Neural cell (in vitro differentiated cells): ENCODE measurements at regions not wholly inside any gene's neighbourhood (a gene's known extent, or its start where the extent isn't known, plus 50 kb on each side); places are given as distances from the start of the nearest gene placed in this dataset.

Source experiments
- H2AFZ ChIP-seq: fragments of 200-600, 300-800 bp; sonication (generic), shearing (Covaris generic); 2 replicates; pipeline ENCODE4 v1.6.0; 2014; ENCODE audit warnings: low read depth, mild to moderate bottlenecking, antibody characterized with exemption, low read length, moderate library complexity
- H3F3A ChIP-seq: fragments of 200-600 bp; shearing (Covaris generic); 2 replicates; pipeline ENCODE4 v1.6.1; 2016; ENCODE audit warnings: mild to moderate bottlenecking, moderate library complexity, mixed read lengths, antibody characterized with exemption, low read length; ENCODE audit not compliant: insufficient read depth, poor library complexity, severe bottlenecking
- H3K27ac ChIP-seq: fragments of 200-600, 300-800 bp; sonication (generic), shearing (Covaris generic); 2 replicates; pipeline ENCODE4 v1.5.1; 2014; ENCODE audit warnings: mild to moderate bottlenecking, low read length, moderate library complexity
- H3K27me3 ChIP-seq: fragments of 300-800, 200-600 bp; sonication (generic), shearing (Covaris generic); 2 replicates; pipeline ENCODE4 v1.6.0; 2014; ENCODE audit warnings: mild to moderate bottlenecking, low read depth, low read length, moderate library complexity; ENCODE audit not compliant: insufficient read depth
- H3K36me3 ChIP-seq: fragments of 300-800, 200-600 bp; sonication (generic), shearing (Covaris generic); 2 replicates; pipeline ENCODE4 v1.5.1; 2014; ENCODE audit warnings: mild to moderate bottlenecking, antibody characterized with exemption, low read length, moderate library complexity; ENCODE audit not compliant: insufficient read depth
- H3K4me2 ChIP-seq: fragments of 300-800, 200-600 bp; sonication (generic), shearing (Covaris generic); 2 replicates; pipeline ENCODE4 v1.6.0; 2014; ENCODE audit warnings: mild to moderate bottlenecking, low read length
- H3K4me3 ChIP-seq: fragments of 300-800, 200-600 bp; sonication (generic), shearing (Covaris generic); 2 replicates; pipeline ENCODE4 v1.5.1; 2014; ENCODE audit warnings: mild to moderate bottlenecking, low read length, moderate library complexity
- H3K79me2 ChIP-seq: fragments of 200-600 bp; shearing (Covaris generic); replicated peaks from 2 replicates; pipeline ENCODE4 v1.6.0; 2014; ENCODE audit warnings: mild to moderate bottlenecking, low read length, moderate library complexity; ENCODE audit not compliant: insufficient read depth
- H3K9ac ChIP-seq: fragments of 300-800, 200-600 bp; sonication (generic), shearing (Covaris generic); 2 replicates; pipeline ENCODE4 v1.6.1; 2016; ENCODE audit warnings: mild to moderate bottlenecking, low read length, mixed read lengths
- H3K9me2 ChIP-seq: fragments of 200-600 bp; shearing (Covaris generic); 2 replicates; pipeline ENCODE4 v1.6.1; 2016; ENCODE audit warnings: mild to moderate bottlenecking, low read length, mixed read lengths; ENCODE audit not compliant: insufficient read depth
- H3K9me3 ChIP-seq: fragments of 200-600, 300-800 bp; sonication (generic), shearing (Covaris generic); 2 replicates; pipeline ENCODE4 v1.6.1; 2016; ENCODE audit warnings: mild to moderate bottlenecking, mixed run types, low read length, moderate library complexity, mixed read lengths
- H4K20me1 ChIP-seq: fragments of 200-600 bp; shearing (Covaris generic); 2 replicates; pipeline ENCODE4 v1.6.1; 2016; ENCODE audit warnings: mild to moderate bottlenecking, mixed run types; ENCODE audit not compliant: insufficient read depth
- EP300 ChIP-seq: fragments of 450-650 bp; conservative IDR thresholded peaks from 2 replicates; pipeline ENCODE4 v1.6.1; 2014; ENCODE audit warnings: antibody characterized with exemption, mild to moderate bottlenecking, moderate library complexity; ENCODE audit not compliant: poor library complexity, severe bottlenecking
- EZH2 ChIP-seq: fragments of 200-600, 300-800 bp; shearing (Covaris generic), sonication (generic); IDR thresholded peaks from 2 replicates; pipeline ENCODE4 v1.6.1; 2014; ENCODE audit warnings: antibody characterized with exemption, low read length, borderline replicate concordance, mild to moderate bottlenecking; ENCODE audit not compliant: insufficient read depth, poor library complexity, severe bottlenecking
- MXI1 ChIP-seq: fragments of 450-650 bp; conservative IDR thresholded peaks from 2 replicates; pipeline ENCODE4 v1.6.1; 2014; ENCODE audit warnings: antibody characterized with exemption, mild to moderate bottlenecking; ENCODE audit not compliant: poor library complexity, severe bottlenecking
- POLR2AphosphoS5 ChIP-seq: IDR thresholded peaks from 2 replicates; pipeline ENCODE4 v1.6.1; 2012
- RAD21 ChIP-seq: fragments of 450-650 bp; conservative IDR thresholded peaks from 2 replicates; pipeline ENCODE4 v1.6.1; 2014; ENCODE audit warnings: antibody characterized with exemption, mild to moderate bottlenecking, moderate library complexity
- SMC3 ChIP-seq: fragments of 450-650 bp; conservative IDR thresholded peaks from 2 replicates; pipeline ENCODE4 v1.6.1; 2014; ENCODE audit warnings: antibody characterized with exemption, mild to moderate bottlenecking, moderate library complexity; ENCODE audit not compliant: poor library complexity
- TAF1 ChIP-seq: IDR thresholded peaks from 2 replicates; pipeline ENCODE4 v1.6.1; 2012; ENCODE audit warnings: low read depth
- TF ChIP-seq, protein P1 (sequence below): fragments of 450-650 bp; IDR thresholded peaks from 2 replicates; pipeline ENCODE4 v1.5.1; 2014; ENCODE audit warnings: antibody characterized with exemption, mild to moderate bottlenecking, moderate library complexity; ENCODE audit not compliant: poor library complexity, severe bottlenecking
- TF ChIP-seq, protein P2 (sequence below): IDR thresholded peaks from 2 replicates; pipeline ENCODE4 v1.6.1; 2012; ENCODE audit warnings: borderline replicate concordance

DNA sequence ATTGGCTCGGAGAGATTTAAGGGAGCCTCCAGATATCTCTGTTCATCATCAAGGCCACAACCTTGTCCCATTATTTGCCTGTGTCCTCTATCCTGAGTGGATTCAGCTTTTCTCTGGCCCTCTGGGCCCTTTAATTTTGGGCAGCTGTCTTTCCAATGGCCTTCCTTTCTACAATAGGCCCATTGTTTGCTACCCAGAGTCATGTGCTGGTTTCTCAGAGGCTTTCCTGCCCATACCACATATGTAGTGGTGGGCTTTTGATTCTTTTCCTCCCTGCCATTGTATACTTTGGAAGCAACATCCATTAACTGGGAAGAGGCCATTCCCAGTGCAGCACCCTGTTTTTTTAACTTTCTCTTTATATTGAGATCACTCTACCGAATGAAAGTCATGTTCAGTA, 233.9 kb upstream of the SGCD start:
- Histone ChIP-seq H4K20me1 (no peaks in the 10 kb centered on the region), H3K9ac (no peak overlapping the region), H3K9me2 (no peaks in the 10 kb centered on the region), H3K79me2 (no peaks in the 10 kb centered on the region), H2AFZ (no peak overlapping the region), H3K4me2 (no peak overlapping the region), H3K27me3 (no peaks in the 10 kb centered on the region), H3K36me3 (no peaks in the 10 kb centered on the region), H3F3A (no peaks in the 10 kb centered on the region), H3K4me3 (no peak overlapping the region), H3K27ac (no peak overlapping the region), H3K9me3 (no peaks in the 10 kb centered on the region)
- TF ChIP-seq EP300 (no peak), SMC3 (no peak), TAF1 (no peak), RAD21 (no peak), MXI1 (no peak), POLR2AphosphoS5 (no peak), EZH2 (no peak)
- TF ChIP-seq, protein P1, sequence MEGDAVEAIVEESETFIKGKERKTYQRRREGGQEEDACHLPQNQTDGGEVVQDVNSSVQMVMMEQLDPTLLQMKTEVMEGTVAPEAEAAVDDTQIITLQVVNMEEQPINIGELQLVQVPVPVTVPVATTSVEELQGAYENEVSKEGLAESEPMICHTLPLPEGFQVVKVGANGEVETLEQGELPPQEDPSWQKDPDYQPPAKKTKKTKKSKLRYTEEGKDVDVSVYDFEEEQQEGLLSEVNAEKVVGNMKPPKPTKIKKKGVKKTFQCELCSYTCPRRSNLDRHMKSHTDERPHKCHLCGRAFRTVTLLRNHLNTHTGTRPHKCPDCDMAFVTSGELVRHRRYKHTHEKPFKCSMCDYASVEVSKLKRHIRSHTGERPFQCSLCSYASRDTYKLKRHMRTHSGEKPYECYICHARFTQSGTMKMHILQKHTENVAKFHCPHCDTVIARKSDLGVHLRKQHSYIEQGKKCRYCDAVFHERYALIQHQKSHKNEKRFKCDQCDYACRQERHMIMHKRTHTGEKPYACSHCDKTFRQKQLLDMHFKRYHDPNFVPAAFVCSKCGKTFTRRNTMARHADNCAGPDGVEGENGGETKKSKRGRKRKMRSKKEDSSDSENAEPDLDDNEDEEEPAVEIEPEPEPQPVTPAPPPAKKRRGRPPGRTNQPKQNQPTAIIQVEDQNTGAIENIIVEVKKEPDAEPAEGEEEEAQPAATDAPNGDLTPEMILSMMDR = no peak
- TF ChIP-seq, protein P2, sequence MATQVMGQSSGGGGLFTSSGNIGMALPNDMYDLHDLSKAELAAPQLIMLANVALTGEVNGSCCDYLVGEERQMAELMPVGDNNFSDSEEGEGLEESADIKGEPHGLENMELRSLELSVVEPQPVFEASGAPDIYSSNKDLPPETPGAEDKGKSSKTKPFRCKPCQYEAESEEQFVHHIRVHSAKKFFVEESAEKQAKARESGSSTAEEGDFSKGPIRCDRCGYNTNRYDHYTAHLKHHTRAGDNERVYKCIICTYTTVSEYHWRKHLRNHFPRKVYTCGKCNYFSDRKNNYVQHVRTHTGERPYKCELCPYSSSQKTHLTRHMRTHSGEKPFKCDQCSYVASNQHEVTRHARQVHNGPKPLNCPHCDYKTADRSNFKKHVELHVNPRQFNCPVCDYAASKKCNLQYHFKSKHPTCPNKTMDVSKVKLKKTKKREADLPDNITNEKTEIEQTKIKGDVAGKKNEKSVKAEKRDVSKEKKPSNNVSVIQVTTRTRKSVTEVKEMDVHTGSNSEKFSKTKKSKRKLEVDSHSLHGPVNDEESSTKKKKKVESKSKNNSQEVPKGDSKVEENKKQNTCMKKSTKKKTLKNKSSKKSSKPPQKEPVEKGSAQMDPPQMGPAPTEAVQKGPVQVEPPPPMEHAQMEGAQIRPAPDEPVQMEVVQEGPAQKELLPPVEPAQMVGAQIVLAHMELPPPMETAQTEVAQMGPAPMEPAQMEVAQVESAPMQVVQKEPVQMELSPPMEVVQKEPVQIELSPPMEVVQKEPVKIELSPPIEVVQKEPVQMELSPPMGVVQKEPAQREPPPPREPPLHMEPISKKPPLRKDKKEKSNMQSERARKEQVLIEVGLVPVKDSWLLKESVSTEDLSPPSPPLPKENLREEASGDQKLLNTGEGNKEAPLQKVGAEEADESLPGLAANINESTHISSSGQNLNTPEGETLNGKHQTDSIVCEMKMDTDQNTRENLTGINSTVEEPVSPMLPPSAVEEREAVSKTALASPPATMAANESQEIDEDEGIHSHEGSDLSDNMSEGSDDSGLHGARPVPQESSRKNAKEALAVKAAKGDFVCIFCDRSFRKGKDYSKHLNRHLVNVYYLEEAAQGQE = no peak

DNA sequence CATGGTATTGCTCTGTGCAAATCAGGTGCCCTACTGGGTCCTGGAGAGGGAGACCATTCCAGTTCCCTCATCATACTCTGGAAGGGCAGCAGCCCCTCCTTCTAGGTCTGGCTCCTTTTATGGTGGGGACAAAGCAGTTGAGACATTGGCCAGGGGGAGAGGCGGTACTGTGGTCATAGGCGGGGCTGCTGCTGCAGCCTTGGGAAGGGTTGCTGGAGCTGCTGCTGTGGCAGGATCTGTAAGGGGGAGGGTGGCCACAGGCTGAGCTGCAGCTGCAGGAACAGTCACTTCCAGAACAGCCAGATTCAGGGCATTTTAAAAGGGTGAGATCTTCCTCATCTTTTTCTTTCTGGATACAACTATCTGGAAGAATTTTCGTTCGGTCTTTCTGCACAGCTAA, 233.0 kb upstream of the SGCD start:
- Histone ChIP-seq H3K36me3 (no peaks in the 10 kb centered on the region), H2AFZ (no peak overlapping the region), H3K9me2 (no peaks in the 10 kb centered on the region), H3K4me2 (no peak overlapping the region), H3K9ac (no peak overlapping the region), H3K79me2 (no peaks in the 10 kb centered on the region), H3K9me3 (no peaks in the 10 kb centered on the region), H3K27me3 (no peaks in the 10 kb centered on the region), H3F3A (no peaks in the 10 kb centered on the region), H4K20me1 (no peaks in the 10 kb centered on the region), H3K4me3 (no peak overlapping the region), H3K27ac (no peak overlapping the region)
- TF ChIP-seq EP300 (no peak), EZH2 (no peak), MXI1 (no peak), POLR2AphosphoS5 (no peak), RAD21 (no peak), TAF1 (no peak), SMC3 (no peak)
- TF ChIP-seq, protein P1 = no peak
- TF ChIP-seq, protein P2 = no peak
